ENCODE measurements at regions not wholly inside any gene's neighbourhood (a gene's known extent, or its start where the extent isn't known, plus 50 kb on each side); places are given as distances from the start of the nearest gene placed in this dataset.
A peak's percentile ranks its signal among the peaks of the same experiment; 100 is the strongest.

DNA sequence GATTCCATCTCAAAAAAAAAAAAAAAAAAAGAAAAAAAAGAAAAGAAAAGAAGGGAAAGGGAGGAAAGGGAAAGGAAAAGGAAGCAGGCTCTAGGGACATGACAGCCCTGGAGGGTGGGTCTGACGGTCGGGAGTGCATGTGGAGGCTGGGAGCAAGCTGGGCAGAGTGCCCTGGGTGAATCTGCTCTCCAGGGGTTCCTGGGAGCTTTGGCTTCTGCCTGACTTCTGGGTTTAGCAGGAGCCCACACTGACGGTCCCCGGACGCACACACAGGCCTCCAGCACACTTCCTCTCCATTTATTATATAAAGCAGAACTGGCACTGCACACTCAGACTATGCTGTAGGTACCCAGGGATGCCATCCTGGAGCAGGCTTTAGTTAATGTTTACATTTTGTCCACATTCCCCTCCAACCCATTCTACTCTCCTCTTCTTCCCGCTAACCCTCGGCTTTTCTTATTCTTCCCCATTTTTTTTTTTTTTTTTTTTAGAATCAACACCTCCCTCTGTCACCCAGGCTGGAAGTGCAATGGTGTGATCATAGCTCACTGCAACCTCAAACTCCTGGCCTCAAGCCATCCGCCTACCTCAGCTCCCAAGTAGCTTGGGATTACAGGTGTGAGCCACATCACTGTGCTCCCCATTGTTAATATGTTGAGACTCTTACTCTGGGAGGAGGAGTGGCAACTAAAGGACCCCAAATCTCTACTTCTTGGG, 151.1 kb upstream of the SLC1A4 start:
- Histone ChIP-seq H3K4me1 (peaks cover 0 to 9% (median 0%) of the 10 kb centered on the region in 4 donors), H3K9me3 (no peaks in the 10 kb centered on the region), H3K27me3 (no peaks in the 10 kb centered on the region), H3K4me3 (no peak overlapping the region), H3K36me3 (no peaks in the 10 kb centered on the region), H3K27ac (peak overlapping the region in 1 of 4 donors; percentile 25)
- TF ChIP-seq CTCF (IDR thresholded peaks at IDR 0.05) (no peak), POLR2A (IDR thresholded peaks at IDR 0.05) (no peak)
- peak in 1 of 3 donors; percentile 41 for DNase-seq

DNA sequence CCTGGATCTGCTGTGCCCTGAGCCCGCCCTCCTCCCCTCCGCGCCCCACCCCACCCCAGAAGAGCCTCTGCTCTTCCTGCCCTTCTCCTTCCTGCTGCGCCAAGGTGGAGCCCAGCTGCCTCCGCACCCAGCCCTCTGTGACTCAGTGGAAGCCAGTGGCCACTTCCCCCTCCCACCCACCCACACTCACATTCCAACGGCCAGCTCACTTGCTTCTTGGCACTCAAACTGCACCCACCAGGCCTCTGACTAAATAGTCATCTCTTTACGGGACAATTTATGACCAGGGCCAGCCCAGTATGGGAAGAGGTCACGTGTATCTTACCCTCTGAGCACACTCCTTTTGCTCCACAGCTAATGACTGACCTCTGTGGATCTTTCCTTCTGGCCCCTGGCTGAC, 150.4 kb upstream of the SLC1A4 start:
- no peaks in the 10 kb centered on the region for H3K9me3 ChIP-seq
- H3K4me3 ChIP-seq: no peak overlapping the region
- peaks cover 0 to 9% (median 0%) of the 10 kb centered on the region in 4 donors for H3K4me1 ChIP-seq
- DNase-seq: peak in 2 of 3 donors; percentile 53 to 66
- no peaks in the 10 kb centered on the region for H3K27me3 ChIP-seq
- H3K27ac ChIP-seq: no peak overlapping the region
- TF ChIP-seq CTCF (IDR thresholded peaks at IDR 0.05): no peak
- H3K36me3 ChIP-seq: no peaks in the 10 kb centered on the region

GRCh38 chr2:64839844-64840243, 149.4 kb upstream of the SLC1A4 start:
- TF ChIP-seq CTCF (IDR thresholded peaks at IDR 0.05) (no peak), POLR2A (IDR thresholded peaks at IDR 0.05) (no peak)
- Histone ChIP-seq H3K9me3 (no peaks in the 10 kb centered on the region), H3K27me3 (no peaks in the 10 kb centered on the region), H3K4me3 (no peak overlapping the region), H3K4me1 (peaks cover 0 to 9% (median 0%) of the 10 kb centered on the region in 4 donors), H3K36me3 (no peaks in the 10 kb centered on the region), H3K27ac (peak overlapping the region in 2 of 4 donors; percentile 50 to 60)
- peak in 2 of 3 donors; percentile 71 to 77 for DNase-seq

- no peaks in the 10 kb centered on the region for H3K36me3 ChIP-seq
- peaks cover 0 to 9% (median 0%) of the 10 kb centered on the region in 4 donors for H3K4me1 ChIP-seq
- H3K9me3 ChIP-seq: no peaks in the 10 kb centered on the region
- TF ChIP-seq POLR2A (IDR thresholded peaks at IDR 0.05) (no peak), CTCF (IDR thresholded peaks at IDR 0.05) (no peak)
- no peak for DNase-seq
- no peak overlapping the region for H3K4me3 ChIP-seq
- peak overlapping the region in 2 of 4 donors; percentile 50 to 60 for H3K27ac ChIP-seq
- no peaks in the 10 kb centered on the region for H3K27me3 ChIP-seq
Observed at GRCh38 chr2:64840426-64840881, 148.7 kb upstream of the SLC1A4 start.

DNA sequence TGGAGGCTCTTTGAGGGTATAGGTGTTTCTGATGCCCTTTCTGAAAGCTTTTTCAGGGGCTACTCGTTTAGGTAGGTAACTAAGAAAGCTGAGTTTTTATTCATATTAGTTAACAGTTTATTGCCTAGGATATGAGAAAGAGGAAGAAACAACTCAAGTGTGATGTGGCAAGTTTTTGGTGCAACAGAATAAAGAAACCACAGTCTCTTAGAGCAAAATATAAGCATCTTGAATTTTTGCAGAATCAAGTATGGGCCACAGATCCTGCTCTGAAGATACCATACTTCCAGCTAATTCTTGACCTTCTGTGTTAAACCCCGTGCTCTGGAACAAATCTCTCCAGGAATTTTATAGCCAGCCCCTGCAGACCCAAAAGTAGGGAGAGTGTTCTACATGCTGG, 147.7 kb upstream of the SLC1A4 start:
- DNase-seq: no peak

More for the DNA sequence above, 147.7 kb upstream of the SLC1A4 start:
- no peak for TF ChIP-seq CTCF (IDR thresholded peaks at IDR 0.05)
- TF ChIP-seq POLR2A (IDR thresholded peaks at IDR 0.05): no peak
- no peaks in the 10 kb centered on the region for H3K9me3 ChIP-seq
- H3K27me3 ChIP-seq: no peaks in the 10 kb centered on the region
- H3K4me3 ChIP-seq: no peak overlapping the region
- H3K36me3 ChIP-seq: no peaks in the 10 kb centered on the region
- peaks cover 0 to 9% (median 0%) of the 10 kb centered on the region in 4 donors for H3K4me1 ChIP-seq
- H3K27ac ChIP-seq: peak overlapping the region in 1 of 4 donors; percentile 39
